GM12878 (cell line): ENCODE measurements at regions not wholly inside any gene's neighbourhood (a gene's known extent, or its start where the extent isn't known, plus 50 kb on each side); places are given as distances from the start of the nearest gene placed in this dataset.

Experiments used
- ATAC-seq: fragments of 200-7000 bp; cut with Tn5 transposase; 3 replicates; pipeline ENCODE4 v1.9.1; 2020; ENCODE audit warnings: mild to moderate bottlenecking, moderate library complexity
- BruUV-seq: library from RNA; stranded (reverse); fragments of 400-500 nt; replicated peaks from 2 replicates; lab custom pipeline; 2021; lab: Mats Ljungman, UMichigan
- CTCF ChIA-PET: fragments of 300-600 bp; sonication (Branson Sonifier 250); formaldehyde crosslinking; extraction: SDS; loops from one replicate; lab custom pipeline; 2021; ENCODE audit warnings: inconsistent platforms; lab: Yijun Ruan, JAX
- POLR2A ChIA-PET: fragments of 350-600 bp; formaldehyde crosslinking; extraction: SDS; loops from one replicate; lab custom pipeline; 2021; ENCODE audit warnings: inconsistent platforms; lab: Charles Lee
- RAD21 ChIA-PET: fragments of 300-600 bp; sonication (Branson Sonifier 250); formaldehyde crosslinking; loops from one replicate; lab custom pipeline; 2023; ENCODE audit warnings: antibody characterized with exemption; ENCODE audit not compliant: unreplicated experiment; lab: Charles Lee
- SMC1A ChIA-PET: fragments of 300-600 bp; sonication (Branson Sonifier 250); formaldehyde crosslinking; loops from one replicate; lab custom pipeline; 2023; ENCODE audit not compliant: unreplicated experiment, uncharacterized antibody; lab: Charles Lee
- DNase-seq: peaks from one replicate; pipeline ENCODE4 v3.0.0-alpha.2; 2011; ENCODE audit warnings: low read depth, low spot score
- FAIRE-seq: peaks from 3 replicates; lab custom pipeline; 2011; peaks lifted over from hg19 to GRCh38; lab: Jason Lieb, UNC
- H2AFZ ChIP-seq: 2 replicates; pipeline ENCODE4 v1.6.0; 2011; ENCODE audit warnings: low read depth, low read length, control low read depth; ENCODE audit not compliant: control insufficient read depth
- H3K27ac ChIP-seq: 2 replicates; pipeline ENCODE4 v1.5.1; 2011; ENCODE audit warnings: control low read depth; ENCODE audit not compliant: control insufficient read depth, insufficient read depth
- H3K27me3 ChIP-seq, 2 experiments: replicated peaks in 1 of 2; 2 replicates each; pipeline versions ENCODE4 v1.6.0 to v1.6.1; 2011; ENCODE audit warnings: low read length in 1 of 2; ENCODE audit not compliant: control insufficient read depth in 2 of 2, insufficient read depth in 2 of 2
- H3K36me3 ChIP-seq, 2 experiments: 2 replicates each; pipeline ENCODE4 v1.5.1; 2011; ENCODE audit warnings: low read length in 1 of 2; ENCODE audit not compliant: control insufficient read depth in 2 of 2, insufficient read depth in 2 of 2
- H3K4me1 ChIP-seq: 2 replicates; pipeline ENCODE4 v1.6.1; 2011; ENCODE audit warnings: mild to moderate bottlenecking, low read length, moderate library complexity, mixed read lengths; ENCODE audit not compliant: control insufficient read depth, insufficient read depth
- H3K4me2 ChIP-seq: 2 replicates; pipeline ENCODE4 v1.6.0; 2011; ENCODE audit warnings: control low read depth; ENCODE audit not compliant: control insufficient read depth, insufficient read depth
- H3K4me3 ChIP-seq: fragments of 200-600 bp; sonication (generic); 2 replicates; pipeline ENCODE4 v1.5.1; 2016
- H3K79me2 ChIP-seq: 2 replicates; pipeline ENCODE4 v1.6.0; 2011; ENCODE audit warnings: low read length; ENCODE audit not compliant: control insufficient read depth, insufficient read depth
- H3K9ac ChIP-seq: 2 replicates; pipeline ENCODE4 v1.8.0; 2011; ENCODE audit warnings: low read length, control low read depth, mixed read lengths; ENCODE audit not compliant: control insufficient read depth, insufficient read depth
- H3K9me3 ChIP-seq: replicated peaks from 3 replicates; pipeline ENCODE4 v1.5.1; 2011; ENCODE audit warnings: mild to moderate bottlenecking, low read length; ENCODE audit not compliant: control insufficient read depth, insufficient read depth
- H4K20me1 ChIP-seq: 2 replicates; pipeline ENCODE4 v1.6.0; 2011; ENCODE audit not compliant: control insufficient read depth, insufficient read depth
- BACH1 ChIP-seq: fragments of 450-650 bp; IDR thresholded peaks from 2 replicates; pipeline ENCODE4 v1.6.1; 2017; ENCODE audit warnings: mild to moderate bottlenecking, borderline replicate concordance
- FOXM1 ChIP-seq: IDR thresholded peaks from 2 replicates; pipeline ENCODE4 v1.6.1; 2012; ENCODE audit warnings: low read depth, mild to moderate bottlenecking, inconsistent platforms, low read length, moderate library complexity
- IRF4 ChIP-seq: IDR thresholded peaks from 2 replicates; pipeline ENCODE4 v1.6.1; 2011; ENCODE audit warnings: low read depth, low read length
- JUND ChIP-seq: IDR thresholded peaks from 2 replicates; pipeline ENCODE4 v1.6.1; 2012; ENCODE audit warnings: low read depth, mild to moderate bottlenecking, low read length, improper control_type of control experiment, moderate library complexity
- KAT2A ChIP-seq: conservative IDR thresholded peaks from 2 replicates; pipeline ENCODE4 v1.6.1; 2011; ENCODE audit warnings: low read depth, low read length; ENCODE audit not compliant: control insufficient read depth
- KDM1A ChIP-seq: fragments of 200-600 bp; sonication (generic); IDR thresholded peaks from 2 replicates; pipeline ENCODE4 v1.6.1; 2016; ENCODE audit warnings: borderline replicate concordance
- NFYB ChIP-seq: IDR thresholded peaks from 2 replicates; pipeline ENCODE4 v1.6.1; 2011; ENCODE audit warnings: low read depth, mild to moderate bottlenecking, low read length, improper control_type of control experiment, moderate library complexity; ENCODE audit not compliant: insufficient read depth
- POU2F2 ChIP-seq: IDR thresholded peaks from 3 replicates; pipeline ENCODE4 v1.6.1; 2011; ENCODE audit warnings: low read depth, mild to moderate bottlenecking, low read length, borderline replicate concordance
- SMC3 ChIP-seq: IDR thresholded peaks from 2 replicates; pipeline ENCODE4 v1.6.1; 2011; ENCODE audit warnings: low read length, improper control_type of control experiment, borderline replicate concordance
- ZNF217 ChIP-seq: fragments of 450-650 bp; IDR thresholded peaks from 2 replicates; pipeline ENCODE4 v1.6.1; 2017; ENCODE audit warnings: antibody characterized with exemption, mild to moderate bottlenecking
- ZNF622 ChIP-seq: fragments of 450-650 bp; IDR thresholded peaks from 2 replicates; pipeline ENCODE4 v1.6.1; 2017; ENCODE audit warnings: mild to moderate bottlenecking, inconsistent platforms
- WGBS: methylation state at CpG from one replicate; pipeline ENCODE4 v1.1.6; 2016; ENCODE audit warnings: low lambda C conversion rate; ENCODE audit not compliant: insufficient replicate concordance, insufficient coverage; ENCODE audit errors: missing lambda C conversion rate; 5-methylcytosine and 5-hydroxymethylcytosine counted together
- in situ Hi-C: fragments of 300-500 bp; cut with MboI; formaldehyde crosslinking; loops from 9 replicates; pipeline ENCODE4 v1.14.3; 2018; ENCODE audit warnings: mixed read lengths
- intact Hi-C: fragments of 100-400 bp; cut with micrococcal nuclease; formaldehyde crosslinking; loops from one replicate; pipeline ENCODE4 v1.14.2; 2022; ENCODE audit not compliant: unreplicated experiment
- TF ChIP-seq, protein P1 (sequence below): fragments of 450-650 bp; IDR thresholded peaks from 2 replicates; pipeline ENCODE4 v1.6.1; 2017; ENCODE audit warnings: mild to moderate bottlenecking

- TF ChIP-seq KDM1A: no peak
Measured at GRCh38 chr1:37323486-37324377, 150.6 kb upstream of the ZC3H12A start (continued).

- CTCF ChIA-PET: interaction anchor here (1.1 to 1.3 kb wide), 3 partner anchors 9 to 716 kb away, joined by 3 to 5 read pairs (median 3); no protein-coding TSS in a partner anchor
- no peak for FAIRE-seq
- Histone ChIP-seq H3K4me1 (no peaks in the 10 kb centered on the region), H3K4me2 (no peak overlapping the region)
- in situ Hi-C loops: no loop called here
- POLR2A ChIA-PET: no interaction called here
- no peak for TF ChIP-seq IRF4
- no peak for TF ChIP-seq ZNF622
- no peak for TF ChIP-seq BACH1
- TF ChIP-seq KAT2A: no peak
- TF ChIP-seq FOXM1: no peak
- TF ChIP-seq, protein P1, sequence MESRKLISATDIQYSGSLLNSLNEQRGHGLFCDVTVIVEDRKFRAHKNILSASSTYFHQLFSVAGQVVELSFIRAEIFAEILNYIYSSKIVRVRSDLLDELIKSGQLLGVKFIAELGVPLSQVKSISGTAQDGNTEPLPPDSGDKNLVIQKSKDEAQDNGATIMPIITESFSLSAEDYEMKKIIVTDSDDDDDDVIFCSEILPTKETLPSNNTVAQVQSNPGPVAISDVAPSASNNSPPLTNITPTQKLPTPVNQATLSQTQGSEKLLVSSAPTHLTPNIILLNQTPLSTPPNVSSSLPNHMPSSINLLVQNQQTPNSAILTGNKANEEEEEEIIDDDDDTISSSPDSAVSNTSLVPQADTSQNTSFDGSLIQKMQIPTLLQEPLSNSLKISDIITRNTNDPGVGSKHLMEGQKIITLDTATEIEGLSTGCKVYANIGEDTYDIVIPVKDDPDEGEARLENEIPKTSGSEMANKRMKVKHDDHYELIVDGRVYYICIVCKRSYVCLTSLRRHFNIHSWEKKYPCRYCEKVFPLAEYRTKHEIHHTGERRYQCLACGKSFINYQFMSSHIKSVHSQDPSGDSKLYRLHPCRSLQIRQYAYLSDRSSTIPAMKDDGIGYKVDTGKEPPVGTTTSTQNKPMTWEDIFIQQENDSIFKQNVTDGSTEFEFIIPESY: no peak
- TF ChIP-seq SMC3: no peak
- no peak for TF ChIP-seq NFYB
- TF ChIP-seq JUND: no peak
- no peak for TF ChIP-seq ZNF217
- no peak for TF ChIP-seq POU2F2
- TF ChIP-seq, all 136 proteins: peak for 0
- Histone ChIP-seq H3K4me3 (no peak overlapping the region), H3K27me3 (no peaks in the 10 kb centered on the region; a peak in 1 of 4 replicates), H3K27ac (no peak overlapping the region), H3K9me3 (no peaks in the 10 kb centered on the region; the same call in 2 of the 3 replicates), H4K20me1 (no peaks in the 10 kb centered on the region), H3K36me3 (no peaks in the 10 kb centered on the region), H3K79me2 (no peaks in the 10 kb centered on the region), H3K9ac (no peak overlapping the region), H2AFZ (no peak overlapping the region)
- ChIA-PET SMC1A (interaction anchor here (1.3 kb wide), 1 partner anchor 250 kb away, joined by 5 read pairs; no protein-coding TSS in a partner anchor), RAD21 (interaction anchor here (0.8 to 1.0 kb wide), 2 partner anchors 107 to 461 kb away, joined by 3 read pairs; no protein-coding TSS in a partner anchor)
- BruUV-seq: no TSS peak
- ATAC-seq (no peak), DNase-seq (no peak)
- intact Hi-C loops: loop anchor here (10.0 kb wide), 2 partner anchors 150 to 750 kb away; no protein-coding TSS in a partner anchor
- WGBS: 3% methylated on average over 2 of the region's 2 CpGs
Measured at GRCh38 chr1:37325010-37325409, 149.4 kb upstream of the ZC3H12A start.
